ENCODE measurements at regions not wholly inside any gene's neighbourhood (a gene's known extent, or its start where the extent isn't known, plus 50 kb on each side); places are given as distances from the start of the nearest gene placed in this dataset.

- WGBS: 46% methylated on average over 2 of the region's 2 CpGs
- Histone ChIP-seq H3K4me3 (ENCODE audit: low read length in 2 of 2) (no peak overlapping the region), H3K27me3 (ENCODE audit: control insufficient read depth in 2 of 2, insufficient read depth in 1 of 2, low read length in 1 of 2) (no peaks in the 10 kb centered on the region), H3K36me3 (ENCODE audit: control insufficient read depth in 2 of 2, insufficient read depth in 2 of 2, low read length in 1 of 2) (no peaks in the 10 kb centered on the region), H3K4me1 (ENCODE audit: control insufficient read depth in 2 of 2, insufficient read depth in 2 of 2, low read length in 2 of 2) (peaks cover 0 to 2% of the 10 kb centered on the region in 2 donors), H3K27ac (ENCODE audit: low read depth in 1 of 2, low read length in 1 of 2) (no peak overlapping the region), H3K9me3 (ENCODE audit: control insufficient read depth in 2 of 2, insufficient read depth in 1 of 2, low read length in 1 of 2) (no peaks in the 10 kb centered on the region)
- DNase-seq (ENCODE audit: low read depth in 6 of 9, low spot score in 9 of 9): no peak
Measured at GRCh38 chr22:27513021-27513420, 288.5 kb downstream of the MN1 start.

GRCh38 chr22:27514601-27515523 is 286.7 kb downstream of the MN1 start:
- no peaks in the 10 kb centered on the region for H3K9me3 ChIP-seq (ENCODE audit: control insufficient read depth in 2 of 2, insufficient read depth in 1 of 2, low read length in 1 of 2)
- WGBS: 89% methylated on average over 9 of the region's 9 CpGs
- DNase-seq (ENCODE audit: low read depth in 6 of 9, low spot score in 9 of 9): no peak
- no peak overlapping the region for H3K27ac ChIP-seq (ENCODE audit: low read depth in 1 of 2, low read length in 1 of 2)
- no peaks in the 10 kb centered on the region for H3K27me3 ChIP-seq (ENCODE audit: control insufficient read depth in 2 of 2, insufficient read depth in 1 of 2, low read length in 1 of 2)
- H3K4me3 ChIP-seq (ENCODE audit: low read length in 2 of 2): no peak overlapping the region
- peaks cover 0 to 2% of the 10 kb centered on the region in 2 donors for H3K4me1 ChIP-seq (ENCODE audit: control insufficient read depth in 2 of 2, insufficient read depth in 2 of 2, low read length in 2 of 2)
- H3K36me3 ChIP-seq (ENCODE audit: control insufficient read depth in 2 of 2, insufficient read depth in 2 of 2, low read length in 1 of 2): no peaks in the 10 kb centered on the region

GRCh38 chr22:27517361-27518155 is 284.0 kb downstream of the MN1 start:
- Histone ChIP-seq H3K36me3 (ENCODE audit: control insufficient read depth in 2 of 2, insufficient read depth in 2 of 2, low read length in 1 of 2) (no peaks in the 10 kb centered on the region), H3K27ac (ENCODE audit: low read depth in 1 of 2, low read length in 1 of 2) (no peak overlapping the region), H3K9me3 (ENCODE audit: control insufficient read depth in 2 of 2, insufficient read depth in 1 of 2, low read length in 1 of 2) (no peaks in the 10 kb centered on the region), H3K27me3 (ENCODE audit: control insufficient read depth in 2 of 2, insufficient read depth in 1 of 2, low read length in 1 of 2) (no peaks in the 10 kb centered on the region), H3K4me3 (ENCODE audit: low read length in 2 of 2) (no peak overlapping the region), H3K4me1 (ENCODE audit: control insufficient read depth in 2 of 2, insufficient read depth in 2 of 2, low read length in 2 of 2) (peaks cover 0 to 1% of the 10 kb centered on the region in 2 donors)
- no peak for DNase-seq (ENCODE audit: low read depth in 6 of 9, low spot score in 9 of 9)
- 87% methylated on average over 7 of the region's 7 CpGs for WGBS

GRCh38 chr22:27518531-27519340 is 282.8 kb downstream of the MN1 start:
- WGBS: 93% methylated on average over 16 of the region's 16 CpGs
- DNase-seq (ENCODE audit: low read depth in 6 of 9, low spot score in 9 of 9): no peak
- no peaks in the 10 kb centered on the region for H3K9me3 ChIP-seq (ENCODE audit: control insufficient read depth in 2 of 2, insufficient read depth in 1 of 2, low read length in 1 of 2)

GRCh38 chr22:27523711-27524110 is 277.8 kb downstream of the MN1 start:
- no peak for DNase-seq (ENCODE audit: low read depth in 6 of 9, low spot score in 9 of 9)
- WGBS: 96% methylated on average over 5 of the region's 5 CpGs
- Histone ChIP-seq H3K27ac (ENCODE audit: low read depth in 1 of 2, low read length in 1 of 2) (no peak overlapping the region), H3K36me3 (ENCODE audit: control insufficient read depth in 2 of 2, insufficient read depth in 2 of 2, low read length in 1 of 2) (no peaks in the 10 kb centered on the region), H3K9me3 (ENCODE audit: control insufficient read depth in 2 of 2, insufficient read depth in 1 of 2, low read length in 1 of 2) (no peaks in the 10 kb centered on the region), H3K4me1 (ENCODE audit: control insufficient read depth in 2 of 2, insufficient read depth in 2 of 2, low read length in 2 of 2) (no peaks in the 10 kb centered on the region), H3K4me3 (ENCODE audit: low read length in 2 of 2) (no peak overlapping the region), H3K27me3 (ENCODE audit: control insufficient read depth in 2 of 2, insufficient read depth in 1 of 2, low read length in 1 of 2) (no peaks in the 10 kb centered on the region)

More at GRCh38 chr22:27518531-27519340, 282.8 kb downstream of the MN1 start:
- Histone ChIP-seq H3K36me3 (ENCODE audit: control insufficient read depth in 2 of 2, insufficient read depth in 2 of 2, low read length in 1 of 2) (no peaks in the 10 kb centered on the region), H3K4me1 (ENCODE audit: control insufficient read depth in 2 of 2, insufficient read depth in 2 of 2, low read length in 2 of 2) (no peaks in the 10 kb centered on the region), H3K27me3 (ENCODE audit: control insufficient read depth in 2 of 2, insufficient read depth in 1 of 2, low read length in 1 of 2) (no peaks in the 10 kb centered on the region), H3K27ac (ENCODE audit: low read depth in 1 of 2, low read length in 1 of 2) (no peak overlapping the region), H3K4me3 (ENCODE audit: low read length in 2 of 2) (no peak overlapping the region)

GRCh38 chr22:27525711-27526110 is 275.8 kb downstream of the MN1 start:
- Histone ChIP-seq H3K9me3 (ENCODE audit: control insufficient read depth in 2 of 2, insufficient read depth in 1 of 2, low read length in 1 of 2) (no peaks in the 10 kb centered on the region), H3K27me3 (ENCODE audit: control insufficient read depth in 2 of 2, insufficient read depth in 1 of 2, low read length in 1 of 2) (no peaks in the 10 kb centered on the region), H3K36me3 (ENCODE audit: control insufficient read depth in 2 of 2, insufficient read depth in 2 of 2, low read length in 1 of 2) (no peaks in the 10 kb centered on the region), H3K4me1 (ENCODE audit: control insufficient read depth in 2 of 2, insufficient read depth in 2 of 2, low read length in 2 of 2) (no peaks in the 10 kb centered on the region), H3K4me3 (ENCODE audit: low read length in 2 of 2) (no peak overlapping the region), H3K27ac (ENCODE audit: low read depth in 1 of 2, low read length in 1 of 2) (no peak overlapping the region)
- no peak for DNase-seq (ENCODE audit: low read depth in 6 of 9, low spot score in 9 of 9)
- 95% methylated on average over 2 of the region's 2 CpGs for WGBS

GRCh38 chr22:27526901-27527300 is 274.7 kb downstream of the MN1 start:
- Histone ChIP-seq H3K4me1 (ENCODE audit: control insufficient read depth in 2 of 2, insufficient read depth in 2 of 2, low read length in 2 of 2) (no peaks in the 10 kb centered on the region), H3K9me3 (ENCODE audit: control insufficient read depth in 2 of 2, insufficient read depth in 1 of 2, low read length in 1 of 2) (no peaks in the 10 kb centered on the region), H3K27ac (ENCODE audit: low read depth in 1 of 2, low read length in 1 of 2) (no peak overlapping the region), H3K27me3 (ENCODE audit: control insufficient read depth in 2 of 2, insufficient read depth in 1 of 2, low read length in 1 of 2) (no peaks in the 10 kb centered on the region), H3K36me3 (ENCODE audit: control insufficient read depth in 2 of 2, insufficient read depth in 2 of 2, low read length in 1 of 2) (no peaks in the 10 kb centered on the region), H3K4me3 (ENCODE audit: low read length in 2 of 2) (no peak overlapping the region)
- 94% methylated on average over 10 of the region's 10 CpGs for WGBS
- no peak for DNase-seq (ENCODE audit: low read depth in 6 of 9, low spot score in 9 of 9)

GRCh38 chr22:27531782-27532530 is 269.6 kb downstream of the MN1 start:
- no peaks in the 10 kb centered on the region for H3K36me3 ChIP-seq (ENCODE audit: control insufficient read depth in 2 of 2, insufficient read depth in 2 of 2, low read length in 1 of 2)
- H3K4me1 ChIP-seq (ENCODE audit: control insufficient read depth in 2 of 2, insufficient read depth in 2 of 2, low read length in 2 of 2): no peaks in the 10 kb centered on the region
- H3K4me3 ChIP-seq (ENCODE audit: low read length in 2 of 2): no peak overlapping the region
- H3K9me3 ChIP-seq (ENCODE audit: control insufficient read depth in 2 of 2, insufficient read depth in 1 of 2, low read length in 1 of 2): no peaks in the 10 kb centered on the region
- DNase-seq (ENCODE audit: low read depth in 6 of 9, low spot score in 9 of 9): no peak
- H3K27ac ChIP-seq (ENCODE audit: low read depth in 1 of 2, low read length in 1 of 2): no peak overlapping the region
- H3K27me3 ChIP-seq (ENCODE audit: control insufficient read depth in 2 of 2, insufficient read depth in 1 of 2, low read length in 1 of 2): no peaks in the 10 kb centered on the region
- WGBS: 94% methylated on average over 8 of the region's 8 CpGs
